ENCODE measurements at regions not wholly inside any gene's neighbourhood (a gene's known extent, or its start where the extent isn't known, plus 50 kb on each side); places are given as distances from the start of the nearest gene placed in this dataset.

DNA sequence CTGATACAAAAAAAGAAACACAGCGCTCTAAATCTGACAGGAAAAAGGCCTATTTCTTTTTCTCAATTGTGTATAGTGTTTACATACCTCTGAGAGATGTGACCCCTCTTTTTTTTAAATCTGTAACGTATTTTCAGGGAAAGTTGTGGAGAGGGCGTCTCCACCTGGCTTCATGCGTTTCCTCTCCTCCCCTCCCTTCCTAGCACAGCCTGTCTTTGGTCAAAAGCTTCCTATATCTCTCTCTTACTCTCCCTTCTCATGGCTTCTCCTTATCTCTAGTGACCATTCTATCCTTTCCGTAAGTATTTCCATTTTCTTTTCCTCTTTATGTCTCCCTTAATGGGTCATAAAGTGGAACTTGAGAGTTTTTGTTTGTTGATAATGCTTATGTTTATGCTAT is 458.9 kb downstream of the HACE1 start:
- H3K27me3 ChIP-seq (ENCODE audit: insufficient read depth, low read depth, low read length): no peaks in the 10 kb centered on the region
- no peak overlapping the region for H3K4me2 ChIP-seq (ENCODE audit: low read length)
- no peak overlapping the region for H3K27ac ChIP-seq (ENCODE audit: low read length)
- no peaks in the 10 kb centered on the region for H3K36me3 ChIP-seq (ENCODE audit: insufficient read depth, low read length)
- no peak overlapping the region for H3K9ac ChIP-seq (ENCODE audit: low read length)
- H4K20me1 ChIP-seq (ENCODE audit: insufficient read depth): no peaks in the 10 kb centered on the region
- H3F3A ChIP-seq (ENCODE audit: insufficient read depth, low read length, poor library complexity, severe bottlenecking): peaks cover 3% of the 10 kb centered on the region
- TF ChIP-seq MXI1 (conservative IDR thresholded peaks at IDR 0.05; ENCODE audit: poor library complexity, severe bottlenecking) (no peak), POLR2AphosphoS5 (IDR thresholded peaks at IDR 0.05) (no peak), TAF1 (IDR thresholded peaks at IDR 0.05; ENCODE audit: low read depth) (no peak), SMC3 (conservative IDR thresholded peaks at IDR 0.05; ENCODE audit: poor library complexity) (no peak), EP300 (conservative IDR thresholded peaks at IDR 0.05; ENCODE audit: poor library complexity, severe bottlenecking) (no peak), RAD21 (conservative IDR thresholded peaks at IDR 0.05) (no peak), EZH2 (IDR thresholded peaks at IDR 0.05; ENCODE audit: borderline replicate concordance, insufficient read depth, low read length, poor library complexity, severe bottlenecking) (no peak), CTCF (IDR thresholded peaks at IDR 0.05; ENCODE audit: poor library complexity, severe bottlenecking) (no peak)
- TF ChIP-seq, protein P1, sequence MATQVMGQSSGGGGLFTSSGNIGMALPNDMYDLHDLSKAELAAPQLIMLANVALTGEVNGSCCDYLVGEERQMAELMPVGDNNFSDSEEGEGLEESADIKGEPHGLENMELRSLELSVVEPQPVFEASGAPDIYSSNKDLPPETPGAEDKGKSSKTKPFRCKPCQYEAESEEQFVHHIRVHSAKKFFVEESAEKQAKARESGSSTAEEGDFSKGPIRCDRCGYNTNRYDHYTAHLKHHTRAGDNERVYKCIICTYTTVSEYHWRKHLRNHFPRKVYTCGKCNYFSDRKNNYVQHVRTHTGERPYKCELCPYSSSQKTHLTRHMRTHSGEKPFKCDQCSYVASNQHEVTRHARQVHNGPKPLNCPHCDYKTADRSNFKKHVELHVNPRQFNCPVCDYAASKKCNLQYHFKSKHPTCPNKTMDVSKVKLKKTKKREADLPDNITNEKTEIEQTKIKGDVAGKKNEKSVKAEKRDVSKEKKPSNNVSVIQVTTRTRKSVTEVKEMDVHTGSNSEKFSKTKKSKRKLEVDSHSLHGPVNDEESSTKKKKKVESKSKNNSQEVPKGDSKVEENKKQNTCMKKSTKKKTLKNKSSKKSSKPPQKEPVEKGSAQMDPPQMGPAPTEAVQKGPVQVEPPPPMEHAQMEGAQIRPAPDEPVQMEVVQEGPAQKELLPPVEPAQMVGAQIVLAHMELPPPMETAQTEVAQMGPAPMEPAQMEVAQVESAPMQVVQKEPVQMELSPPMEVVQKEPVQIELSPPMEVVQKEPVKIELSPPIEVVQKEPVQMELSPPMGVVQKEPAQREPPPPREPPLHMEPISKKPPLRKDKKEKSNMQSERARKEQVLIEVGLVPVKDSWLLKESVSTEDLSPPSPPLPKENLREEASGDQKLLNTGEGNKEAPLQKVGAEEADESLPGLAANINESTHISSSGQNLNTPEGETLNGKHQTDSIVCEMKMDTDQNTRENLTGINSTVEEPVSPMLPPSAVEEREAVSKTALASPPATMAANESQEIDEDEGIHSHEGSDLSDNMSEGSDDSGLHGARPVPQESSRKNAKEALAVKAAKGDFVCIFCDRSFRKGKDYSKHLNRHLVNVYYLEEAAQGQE (IDR thresholded peaks at IDR 0.05; ENCODE audit: borderline replicate concordance): no peak
- H3K79me2 ChIP-seq (replicated peaks; ENCODE audit: insufficient read depth, low read length): no peaks in the 10 kb centered on the region
- no peak overlapping the region for H3K4me3 ChIP-seq (ENCODE audit: low read length)
- H3K9me3 ChIP-seq (ENCODE audit: low read length): no peaks in the 10 kb centered on the region
- no peaks in the 10 kb centered on the region for H3K9me2 ChIP-seq (ENCODE audit: insufficient read depth, low read length)
- no peak overlapping the region for H2AFZ ChIP-seq (ENCODE audit: low read depth, low read length)

- no peaks in the 10 kb centered on the region for H3K36me3 ChIP-seq (ENCODE audit: insufficient read depth, low read length)
- H3K27ac ChIP-seq (ENCODE audit: low read length): no peak overlapping the region
- H3K4me2 ChIP-seq (ENCODE audit: low read length): no peak overlapping the region
- no peaks in the 10 kb centered on the region for H4K20me1 ChIP-seq (ENCODE audit: insufficient read depth)
- H3K27me3 ChIP-seq (ENCODE audit: insufficient read depth, low read depth, low read length): no peaks in the 10 kb centered on the region
- no peaks in the 10 kb centered on the region for H3K79me2 ChIP-seq (replicated peaks; ENCODE audit: insufficient read depth, low read length)
- no peak overlapping the region for H3K9ac ChIP-seq (ENCODE audit: low read length)
- TF ChIP-seq RAD21 (conservative IDR thresholded peaks at IDR 0.05): no peak
- no peak for TF ChIP-seq CTCF (IDR thresholded peaks at IDR 0.05; ENCODE audit: poor library complexity, severe bottlenecking)
- TF ChIP-seq, protein P1 (IDR thresholded peaks at IDR 0.05; ENCODE audit: borderline replicate concordance): no peak
- TF ChIP-seq TAF1 (IDR thresholded peaks at IDR 0.05; ENCODE audit: low read depth): no peak
- TF ChIP-seq POLR2AphosphoS5 (IDR thresholded peaks at IDR 0.05): no peak
- TF ChIP-seq MXI1 (conservative IDR thresholded peaks at IDR 0.05; ENCODE audit: poor library complexity, severe bottlenecking): no peak
- no peak for TF ChIP-seq EZH2 (IDR thresholded peaks at IDR 0.05; ENCODE audit: borderline replicate concordance, insufficient read depth, low read length, poor library complexity, severe bottlenecking)
- no peak for TF ChIP-seq SMC3 (conservative IDR thresholded peaks at IDR 0.05; ENCODE audit: poor library complexity)
- no peak for TF ChIP-seq EP300 (conservative IDR thresholded peaks at IDR 0.05; ENCODE audit: poor library complexity, severe bottlenecking)
- H3K9me2 ChIP-seq (ENCODE audit: insufficient read depth, low read length): no peaks in the 10 kb centered on the region
- H3K9me3 ChIP-seq (ENCODE audit: low read length): no peaks in the 10 kb centered on the region
- H3F3A ChIP-seq (ENCODE audit: insufficient read depth, low read length, poor library complexity, severe bottlenecking): no peaks in the 10 kb centered on the region
- no peak overlapping the region for H3K4me3 ChIP-seq (ENCODE audit: low read length)
- H2AFZ ChIP-seq (ENCODE audit: low read depth, low read length): no peak overlapping the region
These were observed 463.6 kb downstream of the HACE1 start for GRCh38 chr6:104396077-104396476.
